ENCODE measurements at regions not wholly inside any gene's neighbourhood (a gene's known extent, or its start where the extent isn't known, plus 50 kb on each side); places are given as distances from the start of the nearest gene placed in this dataset.

DNA sequence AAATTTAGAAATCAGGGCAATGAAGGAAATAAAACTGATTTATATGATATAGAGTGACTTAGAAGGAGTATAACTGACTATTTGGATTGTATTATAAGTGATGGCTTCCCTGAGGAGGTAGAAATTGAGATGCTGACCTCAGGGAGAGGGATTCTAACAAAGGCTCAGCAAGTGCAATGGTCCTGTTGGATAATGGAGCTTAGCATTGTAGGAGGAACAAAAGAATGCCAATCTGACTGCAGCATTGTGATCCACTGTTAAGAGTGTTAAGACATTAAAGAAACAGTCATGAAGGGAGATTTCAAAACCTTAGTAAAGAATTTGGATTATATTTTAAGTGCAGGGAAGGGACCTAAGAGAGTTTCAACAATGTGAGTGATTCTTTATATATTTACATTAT lies 158.4 kb upstream of the NAALADL2 start:
- no peak for ATAC-seq
- no peaks in the 10 kb centered on the region for H3K4me1 ChIP-seq
- no peak overlapping the region for H3K4me3 ChIP-seq
- no peak for DNase-seq
- TF ChIP-seq POLR2A (IDR thresholded peaks at IDR 0.05): no peak
- TF ChIP-seq, protein P1, sequence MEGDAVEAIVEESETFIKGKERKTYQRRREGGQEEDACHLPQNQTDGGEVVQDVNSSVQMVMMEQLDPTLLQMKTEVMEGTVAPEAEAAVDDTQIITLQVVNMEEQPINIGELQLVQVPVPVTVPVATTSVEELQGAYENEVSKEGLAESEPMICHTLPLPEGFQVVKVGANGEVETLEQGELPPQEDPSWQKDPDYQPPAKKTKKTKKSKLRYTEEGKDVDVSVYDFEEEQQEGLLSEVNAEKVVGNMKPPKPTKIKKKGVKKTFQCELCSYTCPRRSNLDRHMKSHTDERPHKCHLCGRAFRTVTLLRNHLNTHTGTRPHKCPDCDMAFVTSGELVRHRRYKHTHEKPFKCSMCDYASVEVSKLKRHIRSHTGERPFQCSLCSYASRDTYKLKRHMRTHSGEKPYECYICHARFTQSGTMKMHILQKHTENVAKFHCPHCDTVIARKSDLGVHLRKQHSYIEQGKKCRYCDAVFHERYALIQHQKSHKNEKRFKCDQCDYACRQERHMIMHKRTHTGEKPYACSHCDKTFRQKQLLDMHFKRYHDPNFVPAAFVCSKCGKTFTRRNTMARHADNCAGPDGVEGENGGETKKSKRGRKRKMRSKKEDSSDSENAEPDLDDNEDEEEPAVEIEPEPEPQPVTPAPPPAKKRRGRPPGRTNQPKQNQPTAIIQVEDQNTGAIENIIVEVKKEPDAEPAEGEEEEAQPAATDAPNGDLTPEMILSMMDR (IDR thresholded peaks at IDR 0.05): no peak
- H3K27me3 ChIP-seq: no peaks in the 10 kb centered on the region
- H3K27ac ChIP-seq: no peak overlapping the region
- H3K36me3 ChIP-seq: no peaks in the 10 kb centered on the region
- H3K9me3 ChIP-seq: no peaks in the 10 kb centered on the region
- intact Hi-C loops (cut with DNase I): no loop called here

DNA sequence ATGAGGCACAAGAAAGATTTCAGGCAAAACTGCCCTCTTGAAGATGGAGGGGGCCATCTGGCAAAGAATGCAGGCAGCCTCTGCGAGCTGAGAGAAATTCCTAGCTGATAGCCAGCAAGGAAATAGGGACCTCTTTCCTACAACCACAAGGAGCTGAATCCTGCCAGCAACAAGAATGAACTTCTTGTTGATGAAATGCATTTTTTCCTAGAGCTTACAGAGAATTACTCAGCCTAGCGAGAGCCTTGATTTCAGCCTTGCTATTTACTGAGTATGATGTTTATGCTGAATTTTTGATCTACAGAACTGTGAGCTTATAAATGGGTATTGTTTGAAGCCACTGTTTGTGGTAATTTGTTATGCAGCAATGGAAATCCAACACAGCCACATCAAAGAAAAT lies 148.5 kb upstream of the NAALADL2 start:
- Histone ChIP-seq H3K4me1 (no peaks in the 10 kb centered on the region), H3K27ac (no peak overlapping the region), H3K4me3 (no peak overlapping the region), H3K9me3 (no peaks in the 10 kb centered on the region), H3K36me3 (no peaks in the 10 kb centered on the region), H3K27me3 (no peaks in the 10 kb centered on the region)
- intact Hi-C loops (cut with DNase I): no loop called here
- 75% methylated on average over 2 of the region's 2 CpGs for WGBS (ENCODE audit: insufficient coverage, low coverage, low lambda C conversion rate, missing lambda C conversion rate)
- ATAC-seq: no peak
- no peak for DNase-seq
- TF ChIP-seq, protein P1 (IDR thresholded peaks at IDR 0.05): no peak
- no peak for TF ChIP-seq POLR2A (IDR thresholded peaks at IDR 0.05)

DNA sequence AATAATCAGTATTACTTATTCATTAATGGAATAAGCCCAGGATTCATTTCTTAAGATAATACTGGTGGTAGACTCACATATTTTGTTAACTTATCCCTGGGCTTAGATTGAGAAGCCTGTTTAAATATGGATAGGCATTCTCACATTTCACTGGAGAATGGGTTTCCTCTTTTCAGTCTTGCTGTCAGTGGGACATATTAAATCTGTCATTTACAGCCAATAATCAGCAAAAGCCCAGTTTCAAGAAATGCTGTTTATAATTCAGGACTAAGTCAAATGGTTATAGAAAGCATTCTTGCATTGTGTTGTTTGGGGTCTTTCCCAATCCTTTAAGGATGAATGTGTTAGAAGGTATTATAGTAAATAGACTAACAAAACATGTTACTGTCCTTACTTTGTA lies 143.7 kb upstream of the NAALADL2 start:
- TF ChIP-seq, protein P1 (IDR thresholded peaks at IDR 0.05): no peak
- TF ChIP-seq POLR2A (IDR thresholded peaks at IDR 0.05): no peak
- intact Hi-C loops (cut with DNase I): no loop called here
- no peaks in the 10 kb centered on the region for H3K4me1 ChIP-seq
- no peaks in the 10 kb centered on the region for H3K36me3 ChIP-seq
- H3K27ac ChIP-seq: no peak overlapping the region
- no peak for DNase-seq
- no peaks in the 10 kb centered on the region for H3K27me3 ChIP-seq
- no peak overlapping the region for H3K4me3 ChIP-seq
- no peaks in the 10 kb centered on the region for H3K9me3 ChIP-seq
- no peak for ATAC-seq

DNA sequence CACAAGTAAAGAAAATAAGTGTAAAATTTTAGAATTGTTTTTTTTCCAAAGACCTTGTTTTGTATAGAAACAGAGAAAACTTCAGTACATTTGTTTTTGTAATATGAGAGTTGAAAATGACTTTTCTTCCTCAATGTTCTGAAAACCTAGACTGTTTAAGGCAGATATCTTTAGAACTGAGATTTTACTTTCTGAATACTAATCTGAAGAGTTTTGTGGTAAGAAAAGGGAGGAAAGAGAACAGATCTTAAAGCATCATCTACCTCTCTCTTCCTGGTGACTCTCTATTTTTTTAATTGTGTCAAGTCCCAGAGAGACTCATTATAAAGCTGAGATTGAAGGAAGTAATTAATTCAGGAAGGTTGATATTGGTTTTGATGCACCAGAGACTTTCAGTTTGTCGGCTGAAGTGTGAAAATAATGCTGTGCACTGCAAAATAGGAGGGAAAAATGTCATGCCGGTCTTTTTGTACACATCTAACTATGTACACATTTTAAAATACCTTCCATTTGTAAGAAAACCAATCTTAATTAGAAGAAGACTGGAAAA lies 142.1 kb upstream of the NAALADL2 start:
- no peaks in the 10 kb centered on the region for H3K9me3 ChIP-seq
- ATAC-seq: no peak
- DNase-seq: no peak
- no peak overlapping the region for H3K4me3 ChIP-seq
- TF ChIP-seq, protein P1 (IDR thresholded peaks at IDR 0.05): no peak
- no peak for TF ChIP-seq POLR2A (IDR thresholded peaks at IDR 0.05)
- no peaks in the 10 kb centered on the region for H3K4me1 ChIP-seq
- H3K27me3 ChIP-seq: no peaks in the 10 kb centered on the region
- H3K27ac ChIP-seq: no peak overlapping the region
- no peaks in the 10 kb centered on the region for H3K36me3 ChIP-seq
- intact Hi-C loops (cut with DNase I): no loop called here
- WGBS (ENCODE audit: insufficient coverage, low coverage, low lambda C conversion rate, missing lambda C conversion rate): 78% methylated on average over 2 of the region's 2 CpGs

DNA sequence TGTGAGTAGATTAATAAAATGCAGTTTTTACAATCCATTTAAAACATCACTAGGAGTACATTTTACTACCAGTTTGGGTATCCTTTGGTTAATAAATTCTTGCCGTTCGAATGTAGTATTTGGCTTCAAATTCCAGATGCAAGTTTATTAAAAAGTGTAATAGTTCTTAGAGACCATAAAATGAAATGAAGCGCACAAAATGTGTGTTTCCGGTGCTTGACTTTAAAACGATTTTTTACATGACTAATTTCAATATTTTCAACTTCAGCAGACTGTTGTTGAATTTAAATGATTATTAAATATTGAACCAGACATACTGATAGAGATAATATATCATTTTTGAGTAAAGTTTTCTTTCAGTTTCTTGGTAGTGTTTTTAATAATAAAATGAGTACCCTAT lies 138.4 kb upstream of the NAALADL2 start:
- H3K4me3 ChIP-seq: no peak overlapping the region
- H3K9me3 ChIP-seq: no peaks in the 10 kb centered on the region
- H3K36me3 ChIP-seq: no peaks in the 10 kb centered on the region
- H3K4me1 ChIP-seq: no peaks in the 10 kb centered on the region
- H3K27me3 ChIP-seq: no peaks in the 10 kb centered on the region
- intact Hi-C loops (cut with DNase I): no loop called here
- 84% methylated on average over 5 of the region's 5 CpGs for WGBS (ENCODE audit: insufficient coverage, low coverage, low lambda C conversion rate, missing lambda C conversion rate)
- H3K27ac ChIP-seq: no peak overlapping the region
- no peak for DNase-seq
- ATAC-seq: no peak
- no peak for TF ChIP-seq POLR2A (IDR thresholded peaks at IDR 0.05)
- TF ChIP-seq, protein P1 (IDR thresholded peaks at IDR 0.05): no peak

All from right lobe of liver (tissue), 6 donors.